ENCODE measurements at regions not wholly inside any gene's neighbourhood (a gene's known extent, or its start where the extent isn't known, plus 50 kb on each side); places are given as distances from the start of the nearest gene placed in this dataset.

GRCh38 chr10:8296090-8296733 is 241.7 kb downstream of the GATA3 start:
- TF ChIP-seq GATA2 (IDR thresholded peaks at IDR 0.05; ENCODE audit: low read depth, low read length) (no peak), GATA3 (IDR thresholded peaks at IDR 0.05; ENCODE audit: low read depth, low read length) (no peak)

- no peak for TF ChIP-seq GATA3 (IDR thresholded peaks at IDR 0.05; ENCODE audit: low read depth, low read length)
Measured at GRCh38 chr10:8296734-8297101, 242.2 kb downstream of the GATA3 start.

GRCh38 chr10:8297107-8297506 is 242.6 kb downstream of the GATA3 start:
- TF ChIP-seq GATA2 (IDR thresholded peaks at IDR 0.05; ENCODE audit: low read depth, low read length) (no peak), GATA3 (IDR thresholded peaks at IDR 0.05; ENCODE audit: low read depth, low read length) (no peak)

- TF ChIP-seq GATA3 (IDR thresholded peaks at IDR 0.05; ENCODE audit: low read depth, low read length) (0 out of 2 replicates have a peak, but pooled peaks have one; percentile 28), GATA2 (IDR thresholded peaks at IDR 0.05; ENCODE audit: low read depth, low read length) (peak; percentile 47; the same call in 1 of the 2 replicates)
Measured at GRCh38 chr10:8297959-8298358, 243.5 kb downstream of the GATA3 start.

- TF ChIP-seq GATA3 (IDR thresholded peaks at IDR 0.05; ENCODE audit: low read depth, low read length) (no peak), GATA2 (IDR thresholded peaks at IDR 0.05; ENCODE audit: low read depth, low read length) (peak; percentile 48)
Measured at GRCh38 chr10:8298896-8299570, 244.5 kb downstream of the GATA3 start.

- TF ChIP-seq GATA2 (IDR thresholded peaks at IDR 0.05; ENCODE audit: low read depth, low read length), result no peak
- TF ChIP-seq GATA3 (IDR thresholded peaks at IDR 0.05; ENCODE audit: low read depth, low read length), result no peak
Measured at GRCh38 chr10:8300925-8301324, 246.4 kb downstream of the GATA3 start.

GRCh38 chr10:8301333-8301732 is 246.8 kb downstream of the GATA3 start:
- TF ChIP-seq GATA2 (IDR thresholded peaks at IDR 0.05; ENCODE audit: low read depth, low read length) (no peak), GATA3 (IDR thresholded peaks at IDR 0.05; ENCODE audit: low read depth, low read length) (peak; percentile 65)

- TF ChIP-seq GATA2 (IDR thresholded peaks at IDR 0.05; ENCODE audit: low read depth, low read length) (no peak; the same call in 1 of the 2 replicates), GATA3 (IDR thresholded peaks at IDR 0.05; ENCODE audit: low read depth, low read length) (no peak)
Measured at GRCh38 chr10:8301831-8302230, 247.3 kb downstream of the GATA3 start.

GRCh38 chr10:8302565-8302964 is 248.1 kb downstream of the GATA3 start:
- TF ChIP-seq GATA3 (IDR thresholded peaks at IDR 0.05; ENCODE audit: low read depth, low read length), result no peak
- no peak for TF ChIP-seq GATA2 (IDR thresholded peaks at IDR 0.05; ENCODE audit: low read depth, low read length)

- no peak for TF ChIP-seq GATA2 (IDR thresholded peaks at IDR 0.05; ENCODE audit: low read depth, low read length)
- TF ChIP-seq GATA3 (IDR thresholded peaks at IDR 0.05; ENCODE audit: low read depth, low read length), result no peak
Measured at GRCh38 chr10:8304861-8305260, 250.4 kb downstream of the GATA3 start.

- TF ChIP-seq GATA3 (IDR thresholded peaks at IDR 0.05; ENCODE audit: low read depth, low read length) (no peak), GATA2 (IDR thresholded peaks at IDR 0.05; ENCODE audit: low read depth, low read length) (no peak)
Measured at GRCh38 chr10:8305876-8306652, 251.6 kb downstream of the GATA3 start.

- TF ChIP-seq GATA3 (IDR thresholded peaks at IDR 0.05; ENCODE audit: low read depth, low read length) (no peak), GATA2 (IDR thresholded peaks at IDR 0.05; ENCODE audit: low read depth, low read length) (no peak)
Measured at GRCh38 chr10:8306685-8307364, 252.3 kb downstream of the GATA3 start.

GRCh38 chr10:8310930-8311329 is 256.4 kb downstream of the GATA3 start:
- TF ChIP-seq GATA2 (IDR thresholded peaks at IDR 0.05; ENCODE audit: low read depth, low read length), result no peak

- TF ChIP-seq GATA2 (IDR thresholded peaks at IDR 0.05; ENCODE audit: low read depth, low read length) (no peak), GATA3 (IDR thresholded peaks at IDR 0.05; ENCODE audit: low read depth, low read length) (no peak)
Measured at GRCh38 chr10:8311526-8312070, 257.1 kb downstream of the GATA3 start.

All from SH-SY5Y (cell line).